Common myeloid progenitor, CD34-positive (primary cell): ENCODE measurements at regions not wholly inside any gene's neighbourhood (a gene's known extent, or its start where the extent isn't known, plus 50 kb on each side); places are given as distances from the start of the nearest gene placed in this dataset.
A peak's percentile ranks its signal among the peaks of the same experiment; 100 is the strongest.

Source experiments
- CTCF ChIA-PET: fragments of 350-600 bp; sonication (Branson Sonifier 250); formaldehyde crosslinking; loops from one replicate; lab custom pipeline; 2021; ENCODE audit warnings: antibody characterized with exemption; lab: Charles Lee
- POLR2A ChIA-PET: fragments of 350-600 bp; sonication (Branson Sonifier 250); formaldehyde crosslinking; loops from one replicate; lab custom pipeline; 2021; ENCODE audit warnings: antibody characterized with exemption; lab: Charles Lee
- DNase-seq, 3 donors: peaks; one replicate each; pipeline versions ENCODE4 v3.0.0 to v3.0.0-alpha.2; 2013
- H3K27ac ChIP-seq, 2 experiments: 1 replicate in 1 of 2; 2 replicates in 1 of 2; pipeline ENCODE4 v1.7.0; 2013; ENCODE audit warnings: inconsistent platforms in 2 of 2, low read length in 2 of 2, mild to moderate bottlenecking in 2 of 2, low read depth in 1 of 2, moderate library complexity in 1 of 2; ENCODE audit not compliant: severe bottlenecking in 2 of 2, insufficient read depth in 1 of 2, poor library complexity in 1 of 2
- H3K27me3 ChIP-seq, 5 experiments: replicated peaks in 2 of 5; 1 replicate in 3 of 5; 2 replicates in 2 of 5; pipeline versions ENCODE4 v1.6.1 to v1.7.0; 2013; ENCODE audit warnings: low read length in 4 of 5, mild to moderate bottlenecking in 2 of 5, moderate library complexity in 2 of 5, inconsistent platforms in 1 of 5; ENCODE audit not compliant: insufficient read depth in 5 of 5, control insufficient read depth in 4 of 5
- H3K36me3 ChIP-seq, 4 experiments: 1 replicate in 2 of 4; 2 replicates in 2 of 4; pipeline versions ENCODE4 v1.6.1 to v1.7.0; 2013; ENCODE audit warnings: low read length in 3 of 4, control low read depth in 1 of 4, mild to moderate bottlenecking in 1 of 4; ENCODE audit not compliant: control insufficient read depth in 4 of 4, insufficient read depth in 4 of 4
- H3K4me1 ChIP-seq, 4 experiments: 1 replicate in 3 of 4; 2 replicates in 1 of 4; pipeline versions ENCODE4 v1.6.1 to v1.7.1; 2013; ENCODE audit warnings: low read length in 3 of 4, mild to moderate bottlenecking in 3 of 4, control low read depth in 1 of 4, inconsistent platforms in 1 of 4, moderate library complexity in 1 of 4; ENCODE audit not compliant: control insufficient read depth in 4 of 4, insufficient read depth in 4 of 4; ENCODE audit errors: control extremely low read depth in 1 of 4
- H3K4me3 ChIP-seq, 7 experiments: 1 replicate in 4 of 7; 2 replicates in 3 of 7; pipeline versions ENCODE4 v1.5.1 to v1.7.0; 2013; ENCODE audit warnings: mild to moderate bottlenecking in 7 of 7, low read length in 6 of 7, moderate library complexity in 6 of 7, inconsistent platforms in 2 of 7, low read depth in 2 of 7, control low read depth in 1 of 7; ENCODE audit not compliant: insufficient read depth in 4 of 7, control insufficient read depth in 1 of 7; ENCODE audit errors: extremely low read depth in 1 of 7
- H3K9me3 ChIP-seq, 5 experiments: 1 replicate in 4 of 5; 2 replicates in 1 of 5; pipeline versions ENCODE4 v1.6.1 to v1.7.1; 2013; ENCODE audit warnings: low read length in 4 of 5, mild to moderate bottlenecking in 2 of 5, inconsistent platforms in 1 of 5, low read depth in 1 of 5, moderate library complexity in 1 of 5; ENCODE audit not compliant: control insufficient read depth in 4 of 5, insufficient read depth in 2 of 5; ENCODE audit errors: control extremely low read depth in 1 of 5
- WGBS: methylation state at CpG from one replicate; pipeline ENCODE4 v1.1.5; 2013; ENCODE audit not compliant: insufficient coverage; 5-methylcytosine and 5-hydroxymethylcytosine counted together

GRCh38 chr18:24935896-24936295, 416.1 kb downstream of the ZNF521 start:
- DNase-seq, result no peak
- POLR2A ChIA-PET, result no interaction called here
- H3K36me3 ChIP-seq, result no peaks in the 10 kb centered on the region
- H3K4me1 ChIP-seq, result no peaks in the 10 kb centered on the region
- H3K9me3 ChIP-seq, result no peaks in the 10 kb centered on the region
- no peaks in the 10 kb centered on the region for H3K27me3 ChIP-seq
- WGBS, result no CpG with 5 or more reads among the region's 1 CpG
- CTCF ChIA-PET, result no interaction called here
- H3K4me3 ChIP-seq, result no peak overlapping the region
- H3K27ac ChIP-seq, result no peak overlapping the region

DNA sequence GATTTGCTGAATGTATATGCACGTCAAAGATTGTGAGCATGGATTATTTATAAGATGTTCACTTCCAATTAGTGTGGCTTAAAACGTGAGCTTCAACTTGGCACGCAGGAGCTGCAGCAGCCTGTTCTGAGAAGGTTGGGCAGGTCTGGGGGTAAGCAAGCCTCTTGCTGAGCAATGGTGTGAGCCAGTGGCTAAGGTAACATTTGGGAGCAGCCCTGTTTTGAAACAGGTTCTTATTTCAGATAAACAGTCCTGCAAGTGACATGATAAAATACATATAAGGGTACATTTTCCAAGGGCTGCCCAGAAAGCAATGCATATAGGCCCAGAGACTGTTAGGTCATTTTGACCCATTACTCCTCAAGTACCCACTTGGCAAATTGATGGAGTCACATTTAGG, 415.3 kb downstream of the ZNF521 start:
- Histone ChIP-seq H3K27me3 (no peaks in the 10 kb centered on the region), H3K4me1 (no peaks in the 10 kb centered on the region), H3K36me3 (no peaks in the 10 kb centered on the region), H3K9me3 (no peaks in the 10 kb centered on the region), H3K27ac (no peak overlapping the region), H3K4me3 (no peak overlapping the region)
- WGBS, result 81% methylated on average over 3 of the region's 3 CpGs
- ChIA-PET CTCF (no interaction called here), POLR2A (no interaction called here)
- DNase-seq, result peak in 1 of 3 donors; percentile 7

GRCh38 chr18:24937639-24938275, 414.2 kb downstream of the ZNF521 start:
- CTCF ChIA-PET, result no interaction called here
- no peak overlapping the region for H3K4me3 ChIP-seq
- POLR2A ChIA-PET, result no interaction called here
- no peaks in the 10 kb centered on the region for H3K36me3 ChIP-seq
- 100% methylated on average over 5 of the region's 5 CpGs for WGBS
- no peaks in the 10 kb centered on the region for H3K27me3 ChIP-seq
- no peak for DNase-seq
- no peaks in the 10 kb centered on the region for H3K9me3 ChIP-seq
- no peaks in the 10 kb centered on the region for H3K4me1 ChIP-seq
- H3K27ac ChIP-seq, result no peak overlapping the region

DNA sequence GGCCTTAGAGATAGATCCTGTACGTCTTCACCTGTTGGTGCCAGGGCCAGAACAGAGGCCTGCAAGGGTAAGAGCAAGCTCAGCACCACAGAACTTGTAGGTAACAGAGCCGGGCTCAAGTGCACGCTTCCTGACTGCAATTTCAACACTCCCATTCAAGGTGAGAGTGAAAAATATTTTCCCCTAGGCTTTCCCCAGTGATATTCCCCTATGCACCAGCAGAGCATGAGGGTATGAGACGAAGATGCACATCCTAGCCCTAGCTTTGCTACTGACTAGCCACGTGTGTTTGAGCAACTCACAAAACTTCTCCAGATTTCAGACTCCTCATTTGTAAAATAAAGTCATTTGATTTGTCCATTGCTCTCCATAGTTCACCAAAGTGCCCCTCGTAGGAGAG, 411.6 kb downstream of the ZNF521 start:
- Histone ChIP-seq H3K9me3 (no peaks in the 10 kb centered on the region), H3K27me3 (no peaks in the 10 kb centered on the region), H3K4me1 (no peaks in the 10 kb centered on the region), H3K4me3 (no peak overlapping the region), H3K27ac (no peak overlapping the region), H3K36me3 (no peaks in the 10 kb centered on the region)
- 100% methylated on average over 5 of the region's 6 CpGs for WGBS
- CTCF ChIA-PET, result no interaction called here
- POLR2A ChIA-PET, result no interaction called here
- no peak for DNase-seq

GRCh38 chr18:24941174-24941951, 410.6 kb downstream of the ZNF521 start:
- DNase-seq, result no peak
- 90% methylated on average over 6 of the region's 6 CpGs for WGBS
- Histone ChIP-seq H3K9me3 (no peaks in the 10 kb centered on the region), H3K27ac (no peak overlapping the region), H3K27me3 (no peaks in the 10 kb centered on the region), H3K36me3 (no peaks in the 10 kb centered on the region), H3K4me3 (no peak overlapping the region), H3K4me1 (no peaks in the 10 kb centered on the region)
- ChIA-PET POLR2A (no interaction called here), CTCF (no interaction called here)

DNA sequence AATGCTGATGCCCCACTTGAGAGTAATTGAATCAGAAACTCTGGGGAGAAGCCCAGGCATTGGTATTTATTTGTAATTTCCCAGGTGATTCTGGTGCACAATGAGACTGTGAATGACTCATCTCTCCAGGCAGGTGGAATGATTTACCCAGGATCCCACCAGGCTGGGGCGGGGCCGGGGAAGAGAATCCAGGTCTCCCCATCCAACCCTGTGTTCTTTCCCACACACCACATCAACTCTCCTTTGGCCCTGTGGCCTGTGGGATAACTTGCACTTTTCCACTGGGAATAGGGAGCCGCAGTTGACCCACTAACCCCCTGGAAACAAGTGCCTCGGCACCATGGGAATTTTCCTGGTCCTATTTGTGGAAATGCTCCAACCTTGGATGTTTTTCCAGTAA, 409.8 kb downstream of the ZNF521 start:
- Histone ChIP-seq H3K9me3 (no peaks in the 10 kb centered on the region), H3K36me3 (no peaks in the 10 kb centered on the region), H3K27me3 (no peaks in the 10 kb centered on the region), H3K4me3 (no peak overlapping the region), H3K27ac (no peak overlapping the region), H3K4me1 (no peaks in the 10 kb centered on the region)
- WGBS, result 100% methylated on average over 3 of the region's 4 CpGs
- ChIA-PET CTCF (no interaction called here), POLR2A (no interaction called here)
- no peak for DNase-seq

DNA sequence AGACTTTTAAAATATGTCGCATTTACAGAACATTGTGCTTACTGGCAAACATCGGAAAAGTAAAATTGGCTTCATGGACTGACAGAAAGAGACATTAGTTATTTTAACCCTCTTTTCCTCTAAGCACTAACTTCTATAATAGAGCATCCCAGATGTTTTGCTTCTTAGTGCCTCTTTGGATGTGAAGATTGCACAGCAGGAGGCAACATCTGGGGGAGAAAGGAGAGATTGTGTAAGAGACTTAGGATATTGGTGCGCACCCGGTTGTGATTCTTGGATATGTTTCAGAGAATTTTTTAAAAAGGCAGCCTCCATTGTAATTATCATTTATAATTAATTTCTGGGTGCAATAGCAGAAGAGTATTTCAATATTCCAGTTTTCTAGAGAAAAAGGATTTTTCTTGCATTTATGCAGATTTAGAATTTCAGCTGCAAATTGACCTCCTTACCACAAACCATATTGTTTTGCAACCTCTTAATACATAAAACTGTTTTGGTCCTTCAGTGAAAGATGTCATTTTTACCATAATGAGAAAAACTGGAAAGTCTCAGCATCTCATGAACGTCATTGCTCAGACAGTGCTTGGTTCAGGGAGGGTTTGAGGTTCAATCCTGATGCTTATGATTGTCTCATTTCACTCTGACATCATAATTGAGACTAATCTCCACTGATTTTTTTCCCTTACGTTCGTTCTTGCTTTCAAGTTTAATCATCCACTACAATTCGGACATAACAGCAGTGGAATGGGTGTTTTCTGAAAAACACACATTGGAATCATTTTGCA, 404.3 kb downstream of the ZNF521 start:
- no peaks in the 10 kb centered on the region for H3K4me1 ChIP-seq
- no peak overlapping the region for H3K27ac ChIP-seq
- CTCF ChIA-PET, result no interaction called here
- no peaks in the 10 kb centered on the region for H3K9me3 ChIP-seq
- POLR2A ChIA-PET, result no interaction called here
- DNase-seq, result no peak
- H3K27me3 ChIP-seq, result no peaks in the 10 kb centered on the region
- no peak overlapping the region for H3K4me3 ChIP-seq
- WGBS, result 100% methylated on average over 2 of the region's 8 CpGs
- H3K36me3 ChIP-seq, result no peaks in the 10 kb centered on the region
